Mesendoderm (in vitro differentiated cells): ENCODE measurements at regions not wholly inside any gene's neighbourhood (a gene's known extent, or its start where the extent isn't known, plus 50 kb on each side); places are given as distances from the start of the nearest gene placed in this dataset.

Experiments used
- DNase-seq: peaks from one replicate; pipeline ENCODE4 v3.0.0; 2013
- H2AK5ac ChIP-seq: 2 replicates; pipeline ENCODE4 v1.6.1; 2013; ENCODE audit warnings: low read length, inconsistent platforms
- H2BK120ac ChIP-seq: 2 replicates; pipeline ENCODE4 v1.6.1; 2013; ENCODE audit warnings: low read depth, mild to moderate bottlenecking, low read length, moderate library complexity, mixed read lengths
- H2BK15ac ChIP-seq: replicated peaks from 2 replicates; pipeline ENCODE4 v1.6.1; 2013; ENCODE audit warnings: low read depth, mild to moderate bottlenecking, moderate library complexity
- H2BK5ac ChIP-seq: 2 replicates; pipeline ENCODE4 v1.6.1; 2013; ENCODE audit warnings: low read length, inconsistent platforms
- H3K18ac ChIP-seq: 2 replicates; pipeline ENCODE4 v1.6.1; 2013; ENCODE audit warnings: mild to moderate bottlenecking, low read length, mixed read lengths
- H3K23ac ChIP-seq: one replicate; pipeline ENCODE4 v1.6.1; 2013; ENCODE audit warnings: low read length
- H3K27ac ChIP-seq: 2 replicates; pipeline ENCODE4 v1.5.1; 2013; ENCODE audit warnings: low read depth, mild to moderate bottlenecking, inconsistent platforms, low read length, moderate library complexity
- H3K27me3 ChIP-seq: 2 replicates; pipeline ENCODE4 v1.6.1; 2013; ENCODE audit warnings: low read length, control low read depth, mild to moderate bottlenecking, inconsistent platforms; ENCODE audit not compliant: insufficient read depth, poor library complexity
- H3K36me3 ChIP-seq: 2 replicates; pipeline ENCODE4 v1.6.1; 2013; ENCODE audit warnings: low read length, inconsistent platforms; ENCODE audit not compliant: control insufficient read depth, insufficient read depth
- H3K4ac ChIP-seq: one replicate; pipeline ENCODE4 v1.6.1; 2013; ENCODE audit warnings: low read depth, mild to moderate bottlenecking, low read length, moderate library complexity
- H3K4me1 ChIP-seq: 2 replicates; pipeline ENCODE4 v1.6.1; 2013; ENCODE audit warnings: low read depth, low read length, inconsistent platforms; ENCODE audit not compliant: control insufficient read depth
- H3K4me2 ChIP-seq: 2 replicates; pipeline ENCODE4 v1.6.1; 2013; ENCODE audit warnings: low read length
- H3K4me3 ChIP-seq: 2 replicates; pipeline ENCODE4 v1.5.1; 2013; ENCODE audit warnings: mild to moderate bottlenecking, low read length
- H3K56ac ChIP-seq: one replicate; pipeline ENCODE4 v1.6.1; 2013; ENCODE audit warnings: low read length
- H3K79me1 ChIP-seq: 2 replicates; pipeline ENCODE4 v1.6.1; 2013; ENCODE audit warnings: low read length, inconsistent platforms
- H3K79me2 ChIP-seq: 2 replicates; pipeline ENCODE4 v1.6.1; 2013; ENCODE audit warnings: mild to moderate bottlenecking, low read length; ENCODE audit not compliant: control insufficient read depth, insufficient read depth
- H3K9ac ChIP-seq: 2 replicates; pipeline ENCODE4 v1.6.1; 2013; ENCODE audit warnings: low read length, inconsistent platforms
- H4K5ac ChIP-seq: one replicate; pipeline ENCODE4 v1.6.1; 2013; ENCODE audit warnings: low read length
- H4K8ac ChIP-seq: one replicate; pipeline ENCODE4 v1.6.1; 2013; ENCODE audit warnings: low read depth, mild to moderate bottlenecking, control low read depth, low read length, moderate library complexity
- WGBS: extraction: QIAGEN DNeasy Blood & Tissue Kit; methylation state at CpG from one replicate; pipeline ENCODE4 v1.1.7; 2013; ENCODE audit warnings: low lambda C conversion rate, missing lambda C conversion rate; ENCODE audit not compliant: insufficient coverage; ENCODE audit errors: extremely low coverage; 5-methylcytosine and 5-hydroxymethylcytosine counted together

DNA sequence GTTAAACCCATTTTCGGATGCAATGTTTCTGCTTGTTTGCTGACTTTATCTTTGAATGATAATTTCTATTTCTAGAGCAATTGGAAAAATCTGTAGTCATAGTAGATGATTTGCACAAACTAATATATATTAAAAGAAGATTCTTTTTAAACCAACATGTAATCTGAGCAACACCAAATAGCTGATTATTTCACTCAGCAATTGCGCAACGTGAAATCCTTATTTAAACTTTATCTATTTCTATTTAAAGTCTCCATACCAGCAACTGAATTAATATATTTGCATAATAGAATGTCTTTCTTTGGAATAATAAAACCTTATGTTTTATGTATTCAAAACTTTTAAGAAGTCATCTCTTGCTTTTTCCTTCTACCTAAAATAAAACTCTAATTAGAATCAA lies 1132.4 kb downstream of the FLRT2 start:
- Histone ChIP-seq H4K5ac (no peak overlapping the region), H4K8ac (no peak overlapping the region), H2BK120ac (no peak overlapping the region), H3K18ac (no peak overlapping the region), H3K4me2 (no peak overlapping the region), H3K4ac (no peak overlapping the region), H3K9ac (no peak overlapping the region), H3K27me3 (no peaks in the 10 kb centered on the region), H3K23ac (no peak overlapping the region), H2AK5ac (no peak overlapping the region), H3K79me1 (no peaks in the 10 kb centered on the region), H3K4me1 (no peaks in the 10 kb centered on the region), H3K27ac (no peak overlapping the region), H3K79me2 (no peaks in the 10 kb centered on the region), H3K36me3 (no peaks in the 10 kb centered on the region), H3K56ac (no peak overlapping the region), H2BK5ac (no peak overlapping the region), H3K4me3 (no peak overlapping the region), H2BK15ac (no peak overlapping the region)
- no peak for DNase-seq
- WGBS, result no CpG with 5 or more reads among the region's 3 CpGs

DNA sequence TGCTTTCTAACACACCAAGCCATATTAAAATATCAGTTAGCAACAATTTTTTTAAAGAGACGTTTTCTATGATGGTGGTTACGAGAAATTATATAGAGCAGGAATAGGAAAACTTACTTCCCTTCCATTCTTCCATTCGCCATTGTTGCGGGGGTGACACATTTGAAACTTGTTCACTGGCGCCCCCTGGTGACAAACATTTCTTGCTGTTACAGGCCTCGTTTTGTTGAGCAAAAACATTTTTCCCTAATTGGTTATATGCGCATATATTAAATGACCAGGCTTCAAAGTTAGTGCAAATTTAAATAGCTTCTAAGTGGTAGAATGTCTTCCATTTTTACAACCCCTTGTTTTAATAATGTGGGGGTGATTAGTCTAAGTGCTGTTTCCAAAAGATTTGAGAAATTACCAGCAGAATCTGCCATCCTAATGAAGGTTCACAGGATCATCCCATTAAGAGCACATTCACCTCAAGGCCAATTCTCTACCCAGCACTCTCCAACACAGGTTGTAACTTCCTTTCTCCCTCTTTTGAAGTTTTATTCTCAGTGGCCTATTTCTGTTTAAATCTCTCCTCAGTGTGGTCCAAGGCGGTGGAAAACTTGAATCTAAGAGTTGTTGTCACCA lies 1124.7 kb downstream of the FLRT2 start:
- Histone ChIP-seq H2BK5ac (no peak overlapping the region), H2AK5ac (no peak overlapping the region), H3K36me3 (no peaks in the 10 kb centered on the region), H3K4me3 (no peak overlapping the region), H4K5ac (no peak overlapping the region), H3K56ac (no peak overlapping the region), H3K4ac (no peak overlapping the region), H3K79me2 (no peaks in the 10 kb centered on the region), H3K4me1 (no peaks in the 10 kb centered on the region), H4K8ac (no peak overlapping the region), H3K9ac (no peak overlapping the region), H3K27ac (no peak overlapping the region), H2BK120ac (no peak overlapping the region), H3K27me3 (no peaks in the 10 kb centered on the region), H2BK15ac (peak overlapping the region; percentile 57), H3K4me2 (no peak overlapping the region), H3K79me1 (no peaks in the 10 kb centered on the region), H3K18ac (no peak overlapping the region), H3K23ac (no peak overlapping the region)
- peak; percentile 83 for DNase-seq
- no CpG with 5 or more reads among the region's 8 CpGs for WGBS

DNA sequence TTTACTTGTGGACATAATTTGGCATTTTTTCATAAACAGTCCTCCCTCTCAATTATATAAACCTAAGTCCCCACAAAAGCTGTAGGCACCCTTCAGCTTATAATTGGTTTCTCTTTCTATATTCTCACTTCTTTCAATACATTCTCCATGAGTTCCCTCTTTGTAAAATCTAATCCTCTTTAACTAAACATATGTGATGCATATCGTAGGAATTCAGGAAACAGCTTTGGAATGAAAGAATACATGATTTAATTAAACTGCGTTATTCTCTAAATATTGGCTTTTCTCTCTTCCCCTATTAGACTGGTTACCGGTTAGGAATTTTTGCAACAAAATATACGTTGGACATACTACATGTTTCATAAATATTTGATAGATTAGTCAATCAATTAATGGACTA lies 1122.6 kb downstream of the FLRT2 start:
- H3K18ac ChIP-seq, result no peak overlapping the region
- no peaks in the 10 kb centered on the region for H3K79me1 ChIP-seq
- H2AK5ac ChIP-seq, result no peak overlapping the region
- H3K56ac ChIP-seq, result no peak overlapping the region
- no peak overlapping the region for H3K9ac ChIP-seq
- H2BK5ac ChIP-seq, result no peak overlapping the region
- no peaks in the 10 kb centered on the region for H3K4me1 ChIP-seq
- H2BK15ac ChIP-seq, result no peak overlapping the region
- WGBS, result no CpG with 5 or more reads among the region's 4 CpGs
- H3K27me3 ChIP-seq, result no peaks in the 10 kb centered on the region
- no peak overlapping the region for H4K5ac ChIP-seq
- no peak overlapping the region for H3K4me3 ChIP-seq
- no peaks in the 10 kb centered on the region for H3K36me3 ChIP-seq
- no peak for DNase-seq
- no peak overlapping the region for H3K27ac ChIP-seq
- no peaks in the 10 kb centered on the region for H3K79me2 ChIP-seq
- no peak overlapping the region for H3K4ac ChIP-seq
- H3K4me2 ChIP-seq, result no peak overlapping the region
- no peak overlapping the region for H2BK120ac ChIP-seq
- no peak overlapping the region for H3K23ac ChIP-seq
- no peak overlapping the region for H4K8ac ChIP-seq

DNA sequence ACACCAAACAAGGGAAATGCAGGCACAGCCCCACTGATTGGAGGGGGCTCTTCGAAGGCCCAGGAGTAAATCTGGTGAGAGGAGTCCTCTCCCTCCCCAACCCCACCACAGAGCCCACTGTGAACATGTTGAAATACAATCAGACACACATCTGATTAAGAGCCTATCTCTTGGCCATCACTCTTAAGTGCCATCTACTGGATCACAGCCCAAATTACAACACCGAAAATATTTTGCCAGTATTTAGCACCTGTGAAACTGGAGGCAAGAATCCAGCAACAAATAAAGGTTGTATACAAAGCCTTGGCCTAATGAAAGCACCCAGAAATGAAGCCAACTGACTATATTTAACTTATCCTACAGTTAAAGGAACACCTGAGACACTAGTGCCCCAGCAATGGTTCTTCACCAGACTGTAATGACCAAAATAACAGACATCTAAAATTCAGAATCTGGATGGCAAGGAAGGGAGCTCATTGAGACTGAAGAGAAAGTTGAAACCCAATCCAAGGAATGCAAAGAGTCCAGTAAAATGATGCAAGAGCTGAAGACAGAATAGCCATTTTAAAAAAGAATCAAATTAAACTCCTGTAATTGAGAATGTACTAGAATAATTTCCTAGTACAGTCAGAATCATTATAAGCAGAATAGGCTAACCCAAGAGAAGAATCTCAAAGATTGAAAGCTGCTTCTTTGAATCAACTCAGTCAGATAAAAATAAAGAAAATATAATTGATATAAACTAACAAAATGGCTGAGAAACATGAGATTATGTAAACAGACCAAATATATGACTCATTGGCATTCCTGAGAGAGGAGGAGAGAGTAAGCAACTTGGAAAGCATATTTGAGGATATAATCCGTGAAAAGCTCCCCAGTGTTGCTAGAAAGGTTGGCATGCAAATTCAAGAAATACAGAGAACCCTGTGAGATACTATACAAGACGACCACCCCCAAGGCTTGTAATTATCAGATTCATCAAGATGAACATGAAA lies 1117.0 kb downstream of the FLRT2 start:
- no peak overlapping the region for H2BK5ac ChIP-seq
- H2AK5ac ChIP-seq, result no peak overlapping the region
- peak; percentile 43 for DNase-seq
- H3K56ac ChIP-seq, result no peak overlapping the region
- H3K79me1 ChIP-seq, result no peaks in the 10 kb centered on the region
- no peak overlapping the region for H4K8ac ChIP-seq
- no peak overlapping the region for H2BK120ac ChIP-seq
- no peak overlapping the region for H3K27ac ChIP-seq
- H2BK15ac ChIP-seq, result no peak overlapping the region
- no peaks in the 10 kb centered on the region for H3K79me2 ChIP-seq
- no peaks in the 10 kb centered on the region for H3K36me3 ChIP-seq
- H3K4me1 ChIP-seq, result no peaks in the 10 kb centered on the region
- no peak overlapping the region for H3K9ac ChIP-seq
- no peak overlapping the region for H4K5ac ChIP-seq
- no peaks in the 10 kb centered on the region for H3K27me3 ChIP-seq
- H3K4me3 ChIP-seq, result no peak overlapping the region
- WGBS, result no CpG with 5 or more reads among the region's 4 CpGs
- no peak overlapping the region for H3K4ac ChIP-seq
- H3K4me2 ChIP-seq, result no peak overlapping the region
- no peak overlapping the region for H3K18ac ChIP-seq
- H3K23ac ChIP-seq, result no peak overlapping the region

DNA sequence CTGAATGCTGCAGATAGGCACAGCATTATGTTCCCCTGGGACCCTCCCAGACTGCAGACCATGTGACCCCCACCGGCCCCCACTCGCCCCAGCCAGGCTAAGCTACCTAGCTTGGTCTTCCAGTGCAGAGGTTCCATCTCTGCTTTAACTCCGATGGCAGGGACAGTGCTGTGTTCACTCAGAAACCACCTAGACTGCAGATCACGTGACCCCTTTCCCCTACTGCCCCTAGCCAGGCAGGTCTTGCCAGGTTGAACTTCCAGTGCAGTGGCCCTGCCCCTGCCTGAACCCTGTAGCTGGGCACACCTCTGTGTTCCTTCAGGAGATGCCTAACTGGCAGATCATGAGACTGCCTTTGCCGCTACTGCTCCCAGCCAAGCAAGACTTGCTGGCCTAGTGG lies 1116.2 kb downstream of the FLRT2 start:
- no peak overlapping the region for H2BK120ac ChIP-seq

More for the DNA sequence above, 1116.2 kb downstream of the FLRT2 start:
- H3K27me3 ChIP-seq, result no peaks in the 10 kb centered on the region
- H2AK5ac ChIP-seq, result peak overlapping the region; percentile 36
- no peak overlapping the region for H4K8ac ChIP-seq
- H3K4me3 ChIP-seq, result no peak overlapping the region
- no peak overlapping the region for H3K4me2 ChIP-seq
- no peak overlapping the region for H3K56ac ChIP-seq
- H2BK5ac ChIP-seq, result no peak overlapping the region
- H4K5ac ChIP-seq, result no peak overlapping the region
- H3K4me1 ChIP-seq, result no peaks in the 10 kb centered on the region
- no peak overlapping the region for H3K27ac ChIP-seq
- no peak overlapping the region for H3K18ac ChIP-seq
- H3K9ac ChIP-seq, result no peak overlapping the region
- H3K36me3 ChIP-seq, result no peaks in the 10 kb centered on the region
- no peaks in the 10 kb centered on the region for H3K79me2 ChIP-seq
- H2BK15ac ChIP-seq, result no peak overlapping the region
- H3K79me1 ChIP-seq, result no peaks in the 10 kb centered on the region
- no CpG with 5 or more reads among the region's 5 CpGs for WGBS
- no peak overlapping the region for H3K23ac ChIP-seq
- no peak overlapping the region for H3K4ac ChIP-seq
- no peak for DNase-seq
